AG04449 (cell line): ENCODE measurements at regions not wholly inside any gene's neighbourhood (a gene's known extent, or its start where the extent isn't known, plus 50 kb on each side); places are given as distances from the start of the nearest gene placed in this dataset.

Experiments used
- CTCF ChIA-PET: fragments of 350-600 bp; formaldehyde crosslinking; extraction: SDS; loops from one replicate; lab custom pipeline; 2021; ENCODE audit warnings: antibody characterized with exemption; lab: Yijun Ruan, JAX
- POLR2A ChIA-PET: fragments of 400-600, 350-600 bp; formaldehyde crosslinking; extraction: SDS; loops from one replicate; lab custom pipeline; 2020; ENCODE audit warnings: antibody characterized with exemption, inconsistent platforms; lab: Yijun Ruan, JAX
- DNase-seq: peaks from one replicate; pipeline ENCODE4 v3.0.0-alpha.2; 2010; ENCODE audit warnings: low read depth, low spot score
- H3K4me3 ChIP-seq: 2 replicates; pipeline ENCODE4 v1.5.1; 2011; ENCODE audit warnings: low read depth, mild to moderate bottlenecking, control low read depth, low read length
- CTCF ChIP-seq: IDR thresholded peaks from one replicate; pipeline ENCODE4 v1.5.1; 2011; ENCODE audit warnings: mild to moderate bottlenecking, moderate library complexity, low read length, control low read depth, inconsistent platforms; ENCODE audit not compliant: insufficient read depth; ENCODE audit errors: missing control alignments

- DNase-seq = no peak
- ChIA-PET POLR2A (no interaction called here), CTCF (no interaction called here)
- no peak for TF ChIP-seq CTCF
- no peak overlapping the region for H3K4me3 ChIP-seq
Measured at GRCh38 chr1:18056545-18056944, 51.1 kb upstream of the IGSF21 start.

GRCh38 chr1:18057623-18058022 is 50.0 kb upstream of the IGSF21 start:
- POLR2A ChIA-PET = no interaction called here
- no peak for TF ChIP-seq CTCF
- CTCF ChIA-PET = no interaction called here
- DNase-seq = no peak
- no peak overlapping the region for H3K4me3 ChIP-seq
